NCI-H1694 treated with DMSO at 0.1 percent for 48 hours (cell line): ENCODE measurements at regions not wholly inside any gene's neighbourhood (a gene's known extent, or its start where the extent isn't known, plus 50 kb on each side); places are given as distances from the start of the nearest gene placed in this dataset.

Source experiments
- DNase-seq: peaks from one replicate; lab custom pipeline; 2025; lab: John Stamatoyannopoulos, UW

GRCh38 chr1:239882967-239883366 lies 208.7 kb upstream of the FMN2 start:
- no peak for DNase-seq

GRCh38 chr1:239884796-239885195 lies 206.9 kb upstream of the FMN2 start:
- no peak for DNase-seq

GRCh38 chr1:239886266-239886665 lies 205.4 kb upstream of the FMN2 start:
- DNase-seq, result no peak

- no peak for DNase-seq
Observed at GRCh38 chr1:239888639-239889038, 203.0 kb upstream of the FMN2 start.

GRCh38 chr1:239891621-239892358 lies 199.9 kb upstream of the FMN2 start:
- DNase-seq, result no peak

GRCh38 chr1:239892602-239893001 lies 199.1 kb upstream of the FMN2 start:
- no peak for DNase-seq

- DNase-seq, result no peak
Observed at GRCh38 chr1:239893127-239893731, 198.5 kb upstream of the FMN2 start.

GRCh38 chr1:239896569-239896968 lies 195.1 kb upstream of the FMN2 start:
- no peak for DNase-seq

GRCh38 chr1:239896980-239897379 lies 194.7 kb upstream of the FMN2 start:
- DNase-seq, result no peak

- no peak for DNase-seq
Observed at GRCh38 chr1:239897458-239897857, 194.2 kb upstream of the FMN2 start.

- peak; percentile 62 for DNase-seq
Observed at GRCh38 chr1:239898062-239898730, 193.5 kb upstream of the FMN2 start.

- no peak for DNase-seq
Observed at GRCh38 chr1:239899747-239900146, 191.9 kb upstream of the FMN2 start.

- no peak for DNase-seq
Observed at GRCh38 chr1:239906394-239906793, 185.3 kb upstream of the FMN2 start.

- DNase-seq, result no peak
Observed at GRCh38 chr1:239909898-239910297, 181.8 kb upstream of the FMN2 start.

GRCh38 chr1:239912471-239912870 lies 179.2 kb upstream of the FMN2 start:
- no peak for DNase-seq

GRCh38 chr1:239913141-239913585 lies 178.5 kb upstream of the FMN2 start:
- no peak for DNase-seq

GRCh38 chr1:239914751-239915231 lies 176.9 kb upstream of the FMN2 start:
- no peak for DNase-seq

- no peak for DNase-seq
Observed at GRCh38 chr1:239918634-239919033, 173.0 kb upstream of the FMN2 start.

- no peak for DNase-seq
Observed at GRCh38 chr1:239920214-239920613, 171.5 kb upstream of the FMN2 start.

- DNase-seq, result no peak
Observed at GRCh38 chr1:239922778-239923522, 168.7 kb upstream of the FMN2 start.

- no peak for DNase-seq
Observed at GRCh38 chr1:239924741-239925350, 166.8 kb upstream of the FMN2 start.

GRCh38 chr1:239926184-239926583 lies 165.5 kb upstream of the FMN2 start:
- no peak for DNase-seq
